ENCODE measurements at regions not wholly inside any gene's neighbourhood (a gene's known extent, or its start where the extent isn't known, plus 50 kb on each side); places are given as distances from the start of the nearest gene placed in this dataset.

DNA sequence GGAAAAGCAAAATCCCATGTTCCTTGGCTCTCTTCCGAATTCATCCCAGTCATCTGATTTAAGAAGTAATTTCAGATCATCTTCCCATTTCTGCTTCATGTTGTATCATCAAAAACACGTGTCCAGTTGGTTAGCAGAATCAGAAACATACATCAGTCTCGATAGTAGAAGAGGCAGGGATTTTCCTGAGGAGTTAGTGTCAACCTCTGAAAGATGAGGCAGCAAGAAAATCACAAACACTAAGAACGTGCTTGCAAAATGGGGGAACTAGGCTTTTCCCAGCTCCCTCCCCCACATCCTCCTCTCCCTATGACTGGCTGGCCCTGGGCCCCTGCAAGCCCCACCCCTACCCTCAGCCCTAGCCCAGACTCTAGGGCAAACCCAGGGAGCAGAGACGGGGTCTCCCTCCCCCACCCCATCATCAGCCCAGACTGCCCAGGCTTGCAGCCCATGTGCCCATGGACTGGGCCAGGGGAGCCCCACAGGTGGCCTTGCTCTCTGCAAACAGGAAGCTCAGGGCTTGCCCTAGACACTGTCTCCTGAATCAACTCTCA is 161.0 kb upstream of the ID2 start:
- no peak for DNase-seq
- TF ChIP-seq, protein P1, sequence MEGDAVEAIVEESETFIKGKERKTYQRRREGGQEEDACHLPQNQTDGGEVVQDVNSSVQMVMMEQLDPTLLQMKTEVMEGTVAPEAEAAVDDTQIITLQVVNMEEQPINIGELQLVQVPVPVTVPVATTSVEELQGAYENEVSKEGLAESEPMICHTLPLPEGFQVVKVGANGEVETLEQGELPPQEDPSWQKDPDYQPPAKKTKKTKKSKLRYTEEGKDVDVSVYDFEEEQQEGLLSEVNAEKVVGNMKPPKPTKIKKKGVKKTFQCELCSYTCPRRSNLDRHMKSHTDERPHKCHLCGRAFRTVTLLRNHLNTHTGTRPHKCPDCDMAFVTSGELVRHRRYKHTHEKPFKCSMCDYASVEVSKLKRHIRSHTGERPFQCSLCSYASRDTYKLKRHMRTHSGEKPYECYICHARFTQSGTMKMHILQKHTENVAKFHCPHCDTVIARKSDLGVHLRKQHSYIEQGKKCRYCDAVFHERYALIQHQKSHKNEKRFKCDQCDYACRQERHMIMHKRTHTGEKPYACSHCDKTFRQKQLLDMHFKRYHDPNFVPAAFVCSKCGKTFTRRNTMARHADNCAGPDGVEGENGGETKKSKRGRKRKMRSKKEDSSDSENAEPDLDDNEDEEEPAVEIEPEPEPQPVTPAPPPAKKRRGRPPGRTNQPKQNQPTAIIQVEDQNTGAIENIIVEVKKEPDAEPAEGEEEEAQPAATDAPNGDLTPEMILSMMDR (IDR thresholded peaks at IDR 0.05; ENCODE audit: partially characterized antibody, unreplicated experiment) = no peak
- Mint-ChIP-seq H3K9me3 (ENCODE audit: unreplicated experiment) (no peaks in the 10 kb centered on the region), H3K36me3 (ENCODE audit: unreplicated experiment) (no peaks in the 10 kb centered on the region), H3K27me3 (ENCODE audit: unreplicated experiment) (peaks cover 3% of the 10 kb centered on the region), H3K4me1 (ENCODE audit: low read depth, unreplicated experiment) (peaks cover 4% of the 10 kb centered on the region), H3K27ac (ENCODE audit: unreplicated experiment) (no peak overlapping the region), H3K4me3 (ENCODE audit: unreplicated experiment) (no peak overlapping the region)

DNA sequence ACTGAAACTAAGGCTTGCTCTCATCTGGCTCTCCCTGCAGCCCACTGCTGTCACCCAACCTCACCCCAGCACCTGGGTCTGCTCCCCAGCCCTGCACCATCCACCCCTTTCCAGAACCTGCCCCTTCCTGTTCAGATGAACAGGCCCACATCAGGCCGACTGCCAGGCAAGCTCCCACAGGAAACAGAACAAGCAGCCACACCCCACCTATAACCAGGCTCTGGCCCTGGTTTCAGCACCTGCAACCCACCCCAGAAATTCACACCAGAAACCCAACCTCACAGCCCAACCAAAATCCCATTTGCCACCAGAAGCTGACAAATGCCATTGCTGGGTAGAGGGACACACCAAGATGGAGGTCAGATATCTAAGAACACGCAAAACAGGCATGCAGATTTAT is 159.2 kb upstream of the ID2 start:
- no peak for DNase-seq
- no peaks in the 10 kb centered on the region for H3K36me3 Mint-ChIP-seq (ENCODE audit: unreplicated experiment)
- peaks cover 4% of the 10 kb centered on the region for H3K4me1 Mint-ChIP-seq (ENCODE audit: low read depth, unreplicated experiment)
- TF ChIP-seq, protein P1 (IDR thresholded peaks at IDR 0.05; ENCODE audit: partially characterized antibody, unreplicated experiment) = no peak
- H3K27me3 Mint-ChIP-seq (ENCODE audit: unreplicated experiment) = peaks cover 5% of the 10 kb centered on the region
- no peak overlapping the region for H3K4me3 Mint-ChIP-seq (ENCODE audit: unreplicated experiment)
- H3K27ac Mint-ChIP-seq (ENCODE audit: unreplicated experiment) = no peak overlapping the region
- no peaks in the 10 kb centered on the region for H3K9me3 Mint-ChIP-seq (ENCODE audit: unreplicated experiment)

DNA sequence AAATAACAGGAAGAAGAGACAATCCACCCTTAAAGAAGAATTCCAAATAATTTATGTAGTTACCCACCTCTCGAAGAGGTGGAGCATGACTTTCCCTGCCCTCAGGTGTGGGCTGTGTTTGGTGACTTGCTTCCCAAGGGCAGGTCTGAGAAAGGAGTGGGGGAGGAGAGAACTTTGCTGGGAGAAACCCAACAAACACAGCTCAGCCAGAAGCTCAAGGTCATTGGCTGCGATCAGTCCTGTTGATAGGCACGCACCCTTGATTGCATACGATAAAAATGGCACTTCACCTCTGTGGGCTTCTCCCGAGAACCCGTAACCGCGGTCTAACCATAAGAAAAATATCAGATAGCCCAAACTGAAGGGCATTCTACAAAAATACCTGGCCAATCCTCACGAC is 157.5 kb upstream of the ID2 start:
- Mint-ChIP-seq H3K4me1 (ENCODE audit: low read depth, unreplicated experiment) (peaks cover 4% of the 10 kb centered on the region), H3K4me3 (ENCODE audit: unreplicated experiment) (no peak overlapping the region), H3K27ac (ENCODE audit: unreplicated experiment) (no peak overlapping the region), H3K9me3 (ENCODE audit: unreplicated experiment) (no peaks in the 10 kb centered on the region), H3K36me3 (ENCODE audit: unreplicated experiment) (no peaks in the 10 kb centered on the region), H3K27me3 (ENCODE audit: unreplicated experiment) (peaks cover 9% of the 10 kb centered on the region)
- DNase-seq = no peak
- TF ChIP-seq, protein P1 (IDR thresholded peaks at IDR 0.05; ENCODE audit: partially characterized antibody, unreplicated experiment) = no peak

DNA sequence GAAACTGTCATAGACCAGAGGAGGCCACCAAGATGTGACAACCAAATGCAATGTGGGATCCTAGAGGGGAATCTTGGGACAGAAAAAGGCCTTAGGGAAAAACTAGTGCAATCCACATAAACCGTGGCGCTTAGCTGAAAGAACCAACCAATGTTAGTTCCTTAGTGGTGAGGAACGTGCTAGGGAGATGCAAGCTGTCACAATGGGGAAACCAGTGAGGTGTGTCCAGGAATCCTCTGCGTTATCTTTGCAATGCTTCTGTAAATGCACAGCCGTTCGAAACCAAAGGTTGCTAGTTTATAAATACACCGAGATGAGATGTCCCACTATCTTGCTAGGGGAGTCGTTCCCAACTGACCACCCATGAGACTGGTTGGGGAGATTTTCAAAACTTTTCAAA is 157.0 kb upstream of the ID2 start:
- Mint-ChIP-seq H3K27ac (ENCODE audit: unreplicated experiment) (no peak overlapping the region), H3K4me3 (ENCODE audit: unreplicated experiment) (no peak overlapping the region)

DNA sequence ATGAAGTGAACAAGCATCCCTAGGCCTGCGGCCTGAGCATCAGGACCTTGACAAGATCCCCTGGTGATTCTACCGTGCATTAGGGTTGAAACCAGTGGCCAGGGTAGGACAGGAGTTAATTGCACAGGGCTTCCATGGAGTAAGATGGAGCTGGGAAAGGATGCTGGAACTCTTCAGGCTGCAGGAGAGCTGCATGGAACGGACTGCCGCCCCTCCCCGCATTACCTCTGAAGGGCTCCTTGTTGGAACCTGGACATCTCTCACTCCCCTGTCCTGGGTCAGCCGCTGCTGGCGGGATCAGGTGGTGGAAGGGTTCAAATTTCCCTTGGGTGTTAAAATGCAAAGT is 156.6 kb upstream of the ID2 start:
- H3K27me3 Mint-ChIP-seq (ENCODE audit: unreplicated experiment) = peaks cover 10% of the 10 kb centered on the region
- H3K9me3 Mint-ChIP-seq (ENCODE audit: unreplicated experiment) = peaks cover 4% of the 10 kb centered on the region
- peaks cover 4% of the 10 kb centered on the region for H3K4me1 Mint-ChIP-seq (ENCODE audit: low read depth, unreplicated experiment)
- TF ChIP-seq, protein P1 (IDR thresholded peaks at IDR 0.05; ENCODE audit: partially characterized antibody, unreplicated experiment) = no peak
- no peak overlapping the region for H3K27ac Mint-ChIP-seq (ENCODE audit: unreplicated experiment)
- no peak overlapping the region for H3K4me3 Mint-ChIP-seq (ENCODE audit: unreplicated experiment)
- no peaks in the 10 kb centered on the region for H3K36me3 Mint-ChIP-seq (ENCODE audit: unreplicated experiment)
- DNase-seq = no peak

More for the DNA sequence above, 157.0 kb upstream of the ID2 start:
- Mint-ChIP-seq H3K36me3 (ENCODE audit: unreplicated experiment) (no peaks in the 10 kb centered on the region), H3K27me3 (ENCODE audit: unreplicated experiment) (peaks cover 10% of the 10 kb centered on the region), H3K4me1 (ENCODE audit: low read depth, unreplicated experiment) (peaks cover 4% of the 10 kb centered on the region), H3K9me3 (ENCODE audit: unreplicated experiment) (peaks cover 4% of the 10 kb centered on the region)
- TF ChIP-seq, protein P1 (IDR thresholded peaks at IDR 0.05; ENCODE audit: partially characterized antibody, unreplicated experiment) = no peak
- no peak for DNase-seq
